ENCODE measurements at regions not wholly inside any gene's neighbourhood (a gene's known extent, or its start where the extent isn't known, plus 50 kb on each side); places are given as distances from the start of the nearest gene placed in this dataset.

DNA sequence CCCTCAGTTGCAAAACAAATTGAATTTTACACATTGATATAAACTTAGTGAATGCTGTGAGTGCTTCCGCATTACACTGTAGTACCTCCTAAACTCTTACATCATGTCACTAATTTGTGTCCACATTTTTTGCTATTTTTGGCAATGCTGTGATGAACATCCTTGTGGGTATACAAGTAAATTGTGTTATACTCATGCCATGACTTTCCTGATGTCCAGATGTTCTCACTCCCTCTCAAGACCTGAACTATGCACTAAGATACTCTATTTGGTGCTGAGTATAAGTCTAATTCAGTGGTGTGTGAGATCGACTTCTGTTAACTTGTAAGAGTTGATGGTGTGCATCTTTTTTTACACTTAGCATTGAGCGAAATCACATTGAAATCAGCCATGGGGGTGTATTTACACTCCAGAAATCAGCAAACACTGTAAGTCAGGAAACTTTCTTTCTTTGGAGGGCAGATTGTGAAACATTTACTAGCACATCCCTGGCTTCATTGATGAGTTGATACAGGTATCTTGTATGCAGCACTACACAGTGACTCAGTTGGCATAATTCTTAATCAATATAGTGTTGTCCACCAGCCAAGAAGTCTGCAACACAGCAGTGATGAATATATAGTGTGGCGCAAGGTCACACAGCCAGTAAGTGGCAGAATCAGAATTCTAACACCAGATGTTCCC lies 228.1 kb upstream of the RORA start:
- TF ChIP-seq, protein P1, sequence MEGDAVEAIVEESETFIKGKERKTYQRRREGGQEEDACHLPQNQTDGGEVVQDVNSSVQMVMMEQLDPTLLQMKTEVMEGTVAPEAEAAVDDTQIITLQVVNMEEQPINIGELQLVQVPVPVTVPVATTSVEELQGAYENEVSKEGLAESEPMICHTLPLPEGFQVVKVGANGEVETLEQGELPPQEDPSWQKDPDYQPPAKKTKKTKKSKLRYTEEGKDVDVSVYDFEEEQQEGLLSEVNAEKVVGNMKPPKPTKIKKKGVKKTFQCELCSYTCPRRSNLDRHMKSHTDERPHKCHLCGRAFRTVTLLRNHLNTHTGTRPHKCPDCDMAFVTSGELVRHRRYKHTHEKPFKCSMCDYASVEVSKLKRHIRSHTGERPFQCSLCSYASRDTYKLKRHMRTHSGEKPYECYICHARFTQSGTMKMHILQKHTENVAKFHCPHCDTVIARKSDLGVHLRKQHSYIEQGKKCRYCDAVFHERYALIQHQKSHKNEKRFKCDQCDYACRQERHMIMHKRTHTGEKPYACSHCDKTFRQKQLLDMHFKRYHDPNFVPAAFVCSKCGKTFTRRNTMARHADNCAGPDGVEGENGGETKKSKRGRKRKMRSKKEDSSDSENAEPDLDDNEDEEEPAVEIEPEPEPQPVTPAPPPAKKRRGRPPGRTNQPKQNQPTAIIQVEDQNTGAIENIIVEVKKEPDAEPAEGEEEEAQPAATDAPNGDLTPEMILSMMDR (IDR thresholded peaks at IDR 0.05; ENCODE audit: poor library complexity, severe bottlenecking) = no peak
- no peak for TF ChIP-seq EP300 (conservative IDR thresholded peaks at IDR 0.05; ENCODE audit: poor library complexity, severe bottlenecking)
- TF ChIP-seq, protein P2, sequence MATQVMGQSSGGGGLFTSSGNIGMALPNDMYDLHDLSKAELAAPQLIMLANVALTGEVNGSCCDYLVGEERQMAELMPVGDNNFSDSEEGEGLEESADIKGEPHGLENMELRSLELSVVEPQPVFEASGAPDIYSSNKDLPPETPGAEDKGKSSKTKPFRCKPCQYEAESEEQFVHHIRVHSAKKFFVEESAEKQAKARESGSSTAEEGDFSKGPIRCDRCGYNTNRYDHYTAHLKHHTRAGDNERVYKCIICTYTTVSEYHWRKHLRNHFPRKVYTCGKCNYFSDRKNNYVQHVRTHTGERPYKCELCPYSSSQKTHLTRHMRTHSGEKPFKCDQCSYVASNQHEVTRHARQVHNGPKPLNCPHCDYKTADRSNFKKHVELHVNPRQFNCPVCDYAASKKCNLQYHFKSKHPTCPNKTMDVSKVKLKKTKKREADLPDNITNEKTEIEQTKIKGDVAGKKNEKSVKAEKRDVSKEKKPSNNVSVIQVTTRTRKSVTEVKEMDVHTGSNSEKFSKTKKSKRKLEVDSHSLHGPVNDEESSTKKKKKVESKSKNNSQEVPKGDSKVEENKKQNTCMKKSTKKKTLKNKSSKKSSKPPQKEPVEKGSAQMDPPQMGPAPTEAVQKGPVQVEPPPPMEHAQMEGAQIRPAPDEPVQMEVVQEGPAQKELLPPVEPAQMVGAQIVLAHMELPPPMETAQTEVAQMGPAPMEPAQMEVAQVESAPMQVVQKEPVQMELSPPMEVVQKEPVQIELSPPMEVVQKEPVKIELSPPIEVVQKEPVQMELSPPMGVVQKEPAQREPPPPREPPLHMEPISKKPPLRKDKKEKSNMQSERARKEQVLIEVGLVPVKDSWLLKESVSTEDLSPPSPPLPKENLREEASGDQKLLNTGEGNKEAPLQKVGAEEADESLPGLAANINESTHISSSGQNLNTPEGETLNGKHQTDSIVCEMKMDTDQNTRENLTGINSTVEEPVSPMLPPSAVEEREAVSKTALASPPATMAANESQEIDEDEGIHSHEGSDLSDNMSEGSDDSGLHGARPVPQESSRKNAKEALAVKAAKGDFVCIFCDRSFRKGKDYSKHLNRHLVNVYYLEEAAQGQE (IDR thresholded peaks at IDR 0.05; ENCODE audit: borderline replicate concordance) = no peak
- TF ChIP-seq RAD21 (conservative IDR thresholded peaks at IDR 0.05) = no peak

All from neural cell (in vitro differentiated cells).